Epithelial cell of prostate (primary cell): ENCODE measurements at regions not wholly inside any gene's neighbourhood (a gene's known extent, or its start where the extent isn't known, plus 50 kb on each side); places are given as distances from the start of the nearest gene placed in this dataset.

Experiments
- DNase-seq: peaks from one replicate; pipeline ENCODE4 v3.0.0-alpha.2; 2011; ENCODE audit warnings: low read depth, low spot score
- H3K27ac ChIP-seq: fragments of 450-650 bp; 2 replicates; pipeline ENCODE4 v1.5.1; 2017; ENCODE audit warnings: mild to moderate bottlenecking

DNA sequence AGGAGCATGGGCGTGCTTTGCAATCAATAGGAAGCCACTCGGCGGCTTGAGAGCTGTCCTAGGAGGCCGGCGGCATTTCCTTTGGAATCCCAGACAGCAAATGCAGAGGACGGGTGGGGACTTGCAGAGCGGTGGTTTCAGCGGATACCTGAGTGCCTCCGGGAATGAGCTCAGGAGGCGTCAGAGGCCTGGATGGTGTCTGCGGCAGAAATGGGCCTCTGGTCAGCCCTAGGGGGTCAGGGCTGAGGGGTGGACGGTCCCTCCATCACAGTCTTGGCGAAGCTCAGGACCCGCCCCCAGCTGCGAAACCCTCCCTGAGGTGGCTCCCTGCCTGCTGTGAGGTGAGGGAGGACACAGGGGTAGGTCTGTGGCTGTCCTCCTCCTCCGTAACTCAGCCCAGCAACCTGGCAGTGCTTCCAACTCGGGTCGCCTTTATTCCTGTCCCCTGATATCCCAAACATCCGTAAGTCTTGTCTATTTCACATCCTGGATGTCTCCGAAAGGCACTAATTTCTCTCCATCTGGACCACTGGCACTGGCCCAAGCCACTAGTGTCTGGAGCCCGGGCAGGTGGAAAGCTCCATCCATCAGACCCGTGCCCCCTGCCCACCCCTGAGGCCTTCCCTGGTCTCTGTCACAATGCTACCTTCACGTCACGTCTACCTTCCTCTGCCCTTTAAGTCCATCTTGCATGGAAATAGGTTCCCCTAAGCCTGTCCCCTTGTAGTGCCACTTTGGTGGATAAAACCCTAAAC lies 686.6 kb downstream of the BRD1 start:
- H3K27ac ChIP-seq = no peak overlapping the region
- no peak for DNase-seq

DNA sequence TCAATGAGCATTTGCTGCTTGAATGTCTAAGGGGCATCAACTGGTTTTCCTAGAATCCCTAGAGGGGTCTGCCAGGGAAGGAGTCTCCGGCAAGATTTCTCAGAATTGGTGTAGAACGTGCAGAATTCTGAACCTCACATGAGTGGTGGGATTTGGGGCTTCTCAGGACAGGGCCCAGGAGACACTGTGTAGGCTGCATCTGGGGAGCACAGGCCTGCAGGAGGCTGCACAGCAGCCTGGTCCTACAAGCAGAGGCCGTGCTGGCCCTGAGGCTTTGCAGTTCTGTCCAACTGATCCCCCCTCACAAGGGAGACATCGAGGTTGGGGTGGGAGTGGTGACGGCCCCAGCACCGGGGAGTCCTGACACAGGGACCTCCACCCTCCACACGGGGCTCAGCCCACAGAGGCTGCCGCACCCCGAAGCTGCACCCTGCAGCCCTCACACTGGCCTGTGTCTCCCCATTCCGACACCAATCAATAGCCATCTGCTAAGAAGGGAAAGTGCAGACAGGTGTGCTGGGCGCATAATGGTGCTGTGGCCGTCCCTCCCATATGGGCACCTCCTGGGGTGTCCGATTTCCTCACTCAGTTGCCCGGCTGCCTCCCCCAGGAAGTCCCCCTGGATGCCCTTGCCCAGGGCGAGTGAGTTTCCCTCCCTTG lies 688.1 kb downstream of the BRD1 start:
- DNase-seq = no peak

DNA sequence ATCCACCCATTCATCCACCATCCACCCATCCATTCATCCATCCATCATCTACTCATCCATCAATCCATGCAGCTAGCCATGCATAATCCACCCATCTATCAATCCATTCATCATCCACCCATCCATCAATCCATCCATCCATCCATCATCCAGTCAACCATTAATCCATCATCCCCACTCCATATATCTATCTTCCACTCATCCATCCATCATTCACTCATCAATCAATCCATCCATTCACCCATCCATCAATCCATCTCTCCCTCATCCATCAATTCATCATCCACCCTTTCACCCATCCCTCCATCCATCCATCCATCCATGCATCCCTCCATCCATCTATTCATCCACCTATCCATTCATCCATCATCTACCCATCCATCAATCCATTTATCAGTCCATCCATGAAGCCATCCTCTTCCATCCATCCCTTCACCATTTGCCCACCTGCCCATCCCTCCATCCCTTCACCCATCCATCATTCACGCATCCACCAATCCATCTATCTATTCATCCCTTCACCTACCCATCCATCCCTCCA lies 689.4 kb downstream of the BRD1 start:
- no peak for DNase-seq
- H3K27ac ChIP-seq = no peak overlapping the region

More for the DNA sequence above, 688.1 kb downstream of the BRD1 start:
- no peak overlapping the region for H3K27ac ChIP-seq

DNA sequence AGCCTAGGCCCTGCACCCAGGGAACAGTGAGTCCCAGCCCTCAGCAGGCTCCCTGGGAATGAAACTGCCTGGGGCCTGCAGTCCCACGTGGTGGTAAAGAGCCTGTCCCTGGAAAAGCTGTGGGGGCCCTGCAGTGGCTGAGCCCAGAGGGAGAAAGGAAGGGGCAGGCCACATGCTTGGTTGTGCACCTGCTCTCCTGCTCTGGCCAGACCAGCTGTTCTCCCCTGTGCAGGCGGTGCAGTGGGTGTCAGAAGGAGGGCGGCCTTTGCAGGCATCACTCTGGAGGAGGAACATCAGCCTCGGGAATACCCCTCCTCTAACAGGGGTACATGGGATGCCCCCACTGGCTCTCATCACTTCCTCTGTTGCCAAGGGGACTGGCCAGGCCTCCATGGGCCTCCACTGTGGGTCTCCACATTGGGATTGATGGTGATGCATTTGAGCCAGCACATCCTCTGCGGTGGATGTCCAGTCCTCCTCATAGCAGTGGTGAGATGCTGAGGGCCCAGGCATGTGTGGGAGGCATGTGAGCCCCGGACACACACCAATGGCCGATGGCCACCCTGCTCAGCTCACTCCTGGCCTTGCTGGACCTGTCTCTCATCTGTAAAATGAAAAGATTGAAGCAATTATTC lies 690.4 kb downstream of the BRD1 start:
- DNase-seq = no peak
- no peak overlapping the region for H3K27ac ChIP-seq

DNA sequence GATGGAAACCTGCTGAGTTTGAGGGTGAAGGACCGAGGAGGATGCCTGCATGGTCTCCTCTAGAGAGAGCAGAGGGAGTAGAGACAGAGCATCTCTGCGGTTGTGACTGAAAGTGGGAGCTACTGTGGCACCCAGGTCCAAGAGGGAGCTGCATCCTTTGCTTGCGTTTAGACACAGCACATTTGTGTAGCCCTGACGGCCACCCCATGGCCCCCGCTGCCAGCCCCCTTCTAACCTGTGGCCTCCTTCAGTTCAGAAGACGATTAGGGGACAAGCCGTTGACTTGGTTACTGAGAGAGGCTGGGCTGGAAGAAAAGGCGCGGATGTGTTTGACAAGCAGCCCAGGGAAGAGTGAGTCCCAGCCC lies 690.9 kb downstream of the BRD1 start:
- H3K27ac ChIP-seq = no peak overlapping the region
- no peak for DNase-seq

DNA sequence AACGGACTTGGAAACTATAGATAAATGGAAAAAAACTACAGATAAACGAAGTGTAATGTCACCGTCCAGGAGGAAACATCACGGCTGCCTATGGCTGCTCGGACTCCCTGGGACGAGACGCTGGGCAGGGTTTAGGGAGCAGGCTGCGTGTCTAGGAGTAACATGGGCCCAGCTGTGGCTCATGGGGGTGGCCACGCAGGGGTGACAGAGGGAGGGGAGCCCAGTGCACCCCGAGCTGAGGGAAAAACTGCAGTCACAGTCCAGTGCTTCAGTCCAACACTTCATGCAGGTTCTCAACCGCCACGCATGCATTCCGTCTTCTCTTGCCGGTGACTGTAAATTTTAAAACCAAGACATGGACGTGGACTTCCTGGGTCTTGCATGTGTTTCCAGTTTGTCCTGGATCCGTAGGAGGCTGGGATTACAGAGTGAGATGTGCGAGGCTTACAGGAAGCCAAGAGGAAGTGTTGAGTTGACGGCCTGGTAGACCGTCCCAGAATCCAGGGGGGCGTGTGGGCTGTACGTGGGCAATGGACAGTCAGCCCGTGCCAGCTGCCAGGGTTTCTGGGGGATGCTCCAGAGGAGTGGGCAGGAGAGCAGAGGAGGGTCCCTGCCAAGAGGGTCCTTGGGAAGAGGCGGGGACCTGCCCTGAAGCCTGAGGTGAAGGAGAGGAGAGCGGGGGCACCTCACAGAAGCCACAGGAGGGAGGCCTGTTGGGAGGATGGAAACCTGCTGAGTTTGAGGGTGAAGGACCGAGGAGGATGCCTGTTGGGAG lies 691.4 kb downstream of the BRD1 start:
- DNase-seq = no peak
- no peak overlapping the region for H3K27ac ChIP-seq

DNA sequence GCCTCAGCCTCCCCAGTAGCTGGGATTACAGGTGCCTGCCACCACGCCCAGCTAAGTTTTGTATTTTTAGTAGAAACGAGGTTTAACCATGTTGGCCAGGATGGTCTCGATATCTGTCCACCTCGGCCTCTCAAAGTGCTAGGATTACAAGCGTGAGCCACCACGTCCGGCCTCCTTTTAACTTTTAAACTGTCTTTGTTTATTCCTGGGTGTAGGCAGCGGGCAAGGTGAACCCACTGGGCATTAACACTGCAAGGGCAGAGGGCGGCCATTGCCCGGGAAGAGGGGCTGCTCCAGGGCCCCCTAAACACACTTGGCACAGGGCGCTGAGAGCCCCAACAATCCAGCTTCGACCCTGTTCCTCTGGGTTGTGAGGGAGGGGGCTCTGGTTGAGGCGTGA lies 693.6 kb downstream of the BRD1 start:
- no peak for DNase-seq
- H3K27ac ChIP-seq = no peak overlapping the region

DNA sequence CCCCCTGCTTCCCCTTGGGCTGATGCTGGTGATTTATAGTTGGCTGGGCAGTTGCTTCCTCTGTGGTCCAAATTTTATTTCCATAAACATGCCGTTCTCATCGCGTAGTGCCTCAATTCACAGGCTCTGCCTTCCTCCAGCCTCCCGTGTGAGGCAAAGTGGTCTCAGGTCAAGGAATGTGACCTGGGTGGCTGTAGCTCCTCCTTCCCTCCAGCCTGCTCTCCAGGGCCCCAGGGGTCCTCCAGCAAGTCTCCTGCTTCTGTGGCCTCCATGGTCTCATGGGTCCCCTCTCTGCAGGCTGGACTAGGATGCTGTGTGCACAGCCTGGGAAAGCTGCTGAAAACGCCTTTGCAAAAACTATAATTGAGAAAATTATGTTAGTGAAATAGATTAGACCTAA lies 694.1 kb downstream of the BRD1 start:
- H3K27ac ChIP-seq = no peak overlapping the region
- DNase-seq = no peak

DNA sequence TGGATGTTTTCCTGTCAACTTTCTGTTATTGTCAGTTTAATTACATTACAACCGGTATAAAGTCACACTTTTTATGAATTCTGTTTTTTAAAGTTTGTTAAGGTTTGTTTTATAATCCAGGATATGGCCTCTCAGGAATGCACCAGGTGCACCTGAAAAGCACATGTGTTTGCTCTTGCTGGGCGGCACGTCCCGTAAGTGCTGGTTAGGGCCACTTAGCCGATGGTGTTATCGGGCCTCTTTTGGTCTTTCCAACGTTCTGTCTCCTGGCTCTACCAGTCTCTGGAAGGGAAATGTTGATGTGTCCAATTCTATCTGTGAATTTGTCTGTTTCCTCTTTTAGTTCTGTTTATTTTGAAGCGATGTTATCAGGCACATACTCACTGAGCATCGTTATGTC lies 695.7 kb downstream of the BRD1 start:
- H3K27ac ChIP-seq = no peak overlapping the region
- DNase-seq = no peak

DNA sequence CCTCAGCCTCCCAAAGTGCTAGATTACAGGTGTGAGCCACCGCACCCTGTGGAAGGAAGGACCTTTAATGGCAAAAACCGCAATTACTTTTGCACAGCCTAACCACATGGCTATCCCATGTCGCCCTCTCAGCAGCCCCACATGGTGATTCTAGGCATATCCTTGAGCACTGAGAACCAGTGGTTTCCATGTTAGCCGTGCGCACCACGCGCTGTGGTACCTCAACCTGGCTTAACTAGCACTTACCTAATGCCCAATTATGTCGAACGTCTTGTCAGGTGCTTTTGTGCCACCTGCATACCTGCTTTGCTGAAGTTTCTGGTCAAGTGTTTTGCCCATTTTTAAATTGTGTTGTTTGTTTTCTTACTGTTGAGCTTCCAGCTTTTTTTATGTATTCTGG lies 697.9 kb downstream of the BRD1 start:
- no peak for DNase-seq
- H3K27ac ChIP-seq = no peak overlapping the region

DNA sequence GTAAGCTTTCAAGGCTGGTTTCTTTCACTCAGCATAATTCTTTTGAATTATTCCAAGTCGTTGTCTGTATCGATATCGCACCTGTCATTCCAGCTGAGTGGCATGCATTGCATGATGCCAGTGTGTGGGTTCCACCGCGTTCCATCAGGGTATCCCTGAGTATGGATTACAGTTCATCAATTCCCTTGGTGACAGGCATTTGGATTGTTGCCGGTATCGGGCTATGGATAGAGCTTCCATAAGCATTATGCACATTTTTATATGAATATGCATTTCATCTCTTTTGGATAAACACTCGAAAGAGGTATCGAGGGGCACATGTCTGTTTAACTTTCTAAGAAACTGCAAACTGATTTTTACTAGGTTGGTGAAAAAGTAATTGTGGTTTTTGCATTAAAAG lies 698.8 kb downstream of the BRD1 start:
- no peak overlapping the region for H3K27ac ChIP-seq

DNA sequence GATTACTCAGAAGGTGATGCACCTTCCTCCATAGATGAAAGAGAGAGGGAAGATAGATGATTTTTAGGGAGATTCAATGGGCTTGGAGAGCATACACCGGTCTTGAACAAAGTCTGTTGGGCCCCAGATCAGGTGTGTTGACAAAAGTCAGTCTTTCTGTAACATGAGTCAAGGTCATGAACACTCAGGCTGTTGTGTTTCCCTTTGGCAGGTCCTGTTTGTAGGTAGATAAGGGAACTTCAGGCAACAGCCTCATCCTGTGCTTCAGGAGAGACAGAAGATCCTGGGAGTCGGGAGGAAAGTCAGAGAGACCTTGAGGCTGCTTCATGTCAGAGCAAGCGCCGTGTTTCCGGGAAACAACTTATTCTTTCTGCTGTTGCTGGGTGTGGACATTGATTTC lies 703.1 kb downstream of the BRD1 start:
- H3K27ac ChIP-seq = no peak overlapping the region
- DNase-seq = no peak

More for the DNA sequence above, 698.8 kb downstream of the BRD1 start:
- no peak for DNase-seq

DNA sequence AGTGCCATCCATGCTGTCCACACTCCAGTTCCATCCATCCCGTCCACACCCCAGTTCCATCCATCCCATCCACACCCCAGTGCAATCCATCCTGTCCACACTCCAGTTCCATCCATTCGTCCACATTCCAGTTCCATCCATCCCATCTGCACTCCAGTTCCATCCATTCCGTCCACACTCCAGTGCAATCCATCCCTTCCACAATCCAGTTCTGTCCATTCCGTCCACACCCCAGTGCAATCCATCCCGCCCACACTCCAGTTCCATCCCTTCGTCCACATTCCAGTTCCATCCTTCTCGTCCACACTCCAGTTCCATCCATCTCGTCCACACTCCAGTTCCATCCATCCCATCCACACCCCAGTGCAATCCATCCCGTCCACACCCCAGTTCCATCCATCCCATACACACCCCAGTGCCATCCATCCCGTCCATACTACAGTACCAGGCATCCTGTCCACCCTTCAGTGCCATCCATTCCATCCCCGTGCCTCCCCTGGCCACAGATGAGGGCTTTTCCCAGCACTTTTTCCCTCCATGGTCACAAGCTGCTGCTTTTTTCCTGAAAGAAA lies 704.0 kb downstream of the BRD1 start:
- H3K27ac ChIP-seq = no peak overlapping the region
- DNase-seq = no peak

DNA sequence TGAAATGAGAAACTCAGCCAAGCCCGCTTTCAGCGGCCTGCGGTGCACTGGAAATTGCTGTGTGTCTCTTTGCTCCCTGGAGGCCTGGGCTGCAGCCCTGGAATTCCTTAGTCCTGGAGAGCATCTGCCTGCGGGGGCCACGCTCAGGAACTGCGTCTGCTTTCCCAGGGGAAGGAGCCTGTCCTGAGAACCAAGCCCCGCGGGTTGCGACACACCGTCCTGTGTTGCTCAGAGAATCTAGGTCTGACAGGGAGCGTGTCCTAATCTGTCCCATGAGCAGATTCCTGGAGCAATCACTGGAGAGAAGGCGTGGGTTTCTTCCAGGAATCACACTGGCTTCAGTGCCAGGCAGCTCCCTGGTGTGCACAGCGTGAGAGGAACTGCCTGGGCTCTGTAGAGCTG lies 708.1 kb downstream of the BRD1 start:
- DNase-seq = no peak
- no peak overlapping the region for H3K27ac ChIP-seq

DNA sequence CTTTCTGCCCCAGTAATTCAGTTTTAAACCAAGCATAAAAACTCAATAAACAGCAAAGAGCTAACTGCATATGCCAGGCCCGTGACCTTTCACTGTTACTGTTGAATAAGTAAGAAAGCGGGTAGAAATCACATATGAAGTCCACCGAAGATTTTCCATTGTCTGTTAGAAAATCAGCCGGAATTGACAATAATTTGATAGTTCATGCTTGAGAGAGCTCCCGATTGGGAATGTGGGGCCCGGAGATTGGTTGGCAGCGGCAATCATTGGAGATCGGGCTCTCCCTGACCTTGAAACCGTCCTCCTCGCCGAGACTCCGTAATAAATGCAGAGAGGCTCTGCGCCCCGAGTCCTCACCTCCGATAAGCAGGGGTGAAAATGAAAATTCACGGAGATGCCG lies 709.6 kb downstream of the BRD1 start:
- DNase-seq = no peak
- H3K27ac ChIP-seq = no peak overlapping the region

DNA sequence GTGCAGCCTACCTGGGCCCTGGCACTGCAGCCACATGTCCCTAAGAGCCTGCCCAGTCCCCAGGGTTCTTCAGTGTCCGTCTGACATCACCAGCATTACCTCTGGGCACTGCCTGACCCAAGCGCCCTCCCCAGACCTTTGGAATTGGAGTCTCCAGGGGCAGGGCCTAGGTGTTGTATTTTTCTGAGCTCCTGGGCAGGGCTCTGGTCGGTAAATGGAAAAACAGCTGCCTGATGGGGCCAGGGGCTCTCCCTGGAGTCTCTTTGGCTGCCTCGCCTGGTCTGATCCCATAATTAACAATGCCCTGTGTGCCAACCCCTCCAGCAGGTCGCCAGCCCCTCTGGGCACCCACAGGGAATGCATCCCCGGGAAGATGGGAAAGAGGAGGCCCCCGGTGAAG lies 710.2 kb downstream of the BRD1 start:
- no peak overlapping the region for H3K27ac ChIP-seq

DNA sequence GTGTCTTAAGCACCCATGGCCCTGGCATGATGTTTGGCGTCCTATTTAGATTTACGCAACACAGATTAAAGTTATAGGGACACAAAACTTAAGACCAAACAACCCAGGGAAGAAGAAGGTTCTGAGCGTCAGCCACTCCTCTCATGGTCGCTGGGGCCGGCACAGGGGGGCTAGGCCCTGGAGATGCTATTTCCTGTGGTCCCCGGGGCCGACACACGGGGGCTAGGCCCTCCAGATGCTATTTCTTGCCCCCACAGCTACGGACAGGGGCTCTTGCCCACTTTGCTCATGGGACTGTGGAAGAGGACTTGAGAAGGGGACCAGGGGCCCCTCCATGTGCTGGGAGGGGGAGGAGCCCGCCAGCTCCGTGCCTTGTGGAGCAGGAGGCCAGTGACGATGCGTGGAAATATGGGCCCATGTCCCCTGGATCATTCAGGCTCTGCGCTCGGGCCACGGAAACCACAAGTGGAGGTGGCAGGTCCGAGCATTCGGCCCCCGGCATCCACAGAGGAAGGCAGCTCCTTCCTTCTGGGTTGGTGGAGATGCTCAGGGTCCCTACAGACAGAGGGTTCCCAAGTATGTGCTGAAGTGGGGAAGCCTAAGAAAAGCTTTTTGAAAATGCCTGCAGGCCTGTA lies 711.1 kb downstream of the BRD1 start:
- no peak overlapping the region for H3K27ac ChIP-seq
- no peak for DNase-seq

More for the DNA sequence above, 710.2 kb downstream of the BRD1 start:
- no peak for DNase-seq

DNA sequence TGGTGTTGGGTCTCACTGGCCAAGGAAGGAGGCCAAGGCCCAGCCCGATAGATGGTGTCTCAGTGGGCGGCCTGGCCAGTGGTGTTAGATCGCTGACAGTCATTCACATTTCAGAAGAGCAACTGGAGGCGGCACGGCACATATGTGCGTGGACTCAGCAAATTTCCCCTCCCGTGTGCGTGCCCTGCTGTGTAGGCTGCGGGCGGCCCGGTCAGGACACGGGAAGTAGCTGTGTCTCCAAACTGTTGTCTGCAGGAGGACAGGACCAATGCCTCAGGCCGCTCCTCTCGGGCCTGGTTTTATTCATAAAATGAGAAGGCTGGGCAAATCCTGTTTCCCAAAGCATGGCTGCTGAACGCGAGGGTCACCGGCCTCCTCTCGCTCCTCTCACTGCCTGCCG lies 711.7 kb downstream of the BRD1 start:
- H3K27ac ChIP-seq = no peak overlapping the region

DNA sequence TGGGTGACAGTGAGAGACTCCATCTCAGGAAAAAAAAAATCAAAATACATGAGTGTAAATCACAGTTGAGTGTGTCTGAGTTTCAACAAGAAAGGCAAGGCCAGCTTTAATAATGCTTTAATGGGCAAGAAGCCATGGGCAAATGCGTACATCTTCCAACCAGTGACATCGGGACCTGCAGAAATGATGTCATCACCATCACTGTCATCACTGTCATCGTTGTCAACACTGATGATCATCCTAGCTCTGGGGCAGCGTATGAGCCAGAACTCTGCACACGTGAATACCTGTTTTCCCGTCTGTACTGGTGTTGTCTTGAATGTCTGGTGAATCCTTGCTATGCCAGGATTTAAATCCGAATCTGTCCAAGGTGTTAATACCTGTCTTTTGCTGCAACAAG lies 712.5 kb downstream of the BRD1 start:
- no peak overlapping the region for H3K27ac ChIP-seq
- DNase-seq = no peak

More for the DNA sequence above, 711.7 kb downstream of the BRD1 start:
- no peak for DNase-seq

DNA sequence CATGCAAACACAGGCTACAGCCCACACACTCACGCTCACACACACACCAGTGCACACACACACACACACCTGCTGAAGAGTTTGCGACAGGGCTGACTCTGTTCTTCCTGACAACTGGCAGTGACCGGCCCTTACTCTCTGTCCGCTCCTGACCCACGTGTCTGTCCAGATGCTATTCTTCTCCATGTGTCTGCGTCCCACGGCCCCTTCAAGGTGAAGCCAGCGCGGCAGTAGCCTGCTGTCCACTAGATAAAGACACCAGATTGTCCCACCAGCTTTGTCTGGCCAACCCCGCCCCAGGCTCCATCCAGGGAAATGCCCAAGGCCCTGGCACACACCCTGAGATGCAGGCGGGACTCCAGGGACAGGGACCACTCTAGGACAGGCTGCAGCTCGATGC lies 713.9 kb downstream of the BRD1 start:
- DNase-seq = no peak
- no peak overlapping the region for H3K27ac ChIP-seq
